CD4-positive, alpha-beta T cell treated with Interferon gamma for 1 hour (primary cell): ENCODE measurements at regions not wholly inside any gene's neighbourhood (a gene's known extent, or its start where the extent isn't known, plus 50 kb on each side); places are given as distances from the start of the nearest gene placed in this dataset.
A peak's percentile ranks its signal among the peaks of the same experiment; 100 is the strongest.
"Not testable (repeated sequence)": the region's sequence is repeated elsewhere in the genome, so short reads cannot be mapped to it uniquely, and the experiment has no call there.

ENCODE experiments used
- DNase-seq: peaks from one replicate; pipeline ENCODE4 v3.0.0-alpha.2; 2020

DNA sequence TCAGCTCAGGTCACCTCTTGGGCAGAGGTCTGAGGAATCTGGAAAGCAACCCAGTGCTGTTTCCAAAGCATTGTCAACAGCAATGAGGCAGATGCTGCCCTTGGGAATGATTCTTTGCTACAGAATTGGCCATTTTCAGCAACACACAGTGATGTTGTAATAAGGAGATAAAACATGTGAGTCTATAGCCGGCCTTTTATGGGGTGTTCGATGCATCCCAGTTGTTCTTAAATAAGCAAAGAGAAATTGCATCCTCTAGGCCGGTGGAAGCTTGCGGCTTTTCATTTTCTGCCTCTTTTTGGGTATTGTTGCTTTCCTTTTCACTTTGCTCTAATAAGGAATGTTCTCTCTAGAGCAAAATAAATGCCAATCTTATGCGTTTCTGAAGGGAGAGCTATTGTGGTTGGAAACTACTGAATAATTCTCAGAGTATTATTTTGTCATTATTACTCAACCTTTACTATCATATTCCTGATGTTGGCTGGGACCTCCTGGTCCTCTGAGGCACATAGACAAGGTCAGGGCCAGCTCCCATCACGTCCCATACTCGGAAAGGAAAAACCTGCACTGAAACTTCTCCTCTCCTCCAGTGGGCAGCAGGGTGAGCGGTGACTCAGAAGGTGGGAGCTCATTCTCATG is 214.2 kb downstream of the CDH26 start:
- no peak for DNase-seq

DNA sequence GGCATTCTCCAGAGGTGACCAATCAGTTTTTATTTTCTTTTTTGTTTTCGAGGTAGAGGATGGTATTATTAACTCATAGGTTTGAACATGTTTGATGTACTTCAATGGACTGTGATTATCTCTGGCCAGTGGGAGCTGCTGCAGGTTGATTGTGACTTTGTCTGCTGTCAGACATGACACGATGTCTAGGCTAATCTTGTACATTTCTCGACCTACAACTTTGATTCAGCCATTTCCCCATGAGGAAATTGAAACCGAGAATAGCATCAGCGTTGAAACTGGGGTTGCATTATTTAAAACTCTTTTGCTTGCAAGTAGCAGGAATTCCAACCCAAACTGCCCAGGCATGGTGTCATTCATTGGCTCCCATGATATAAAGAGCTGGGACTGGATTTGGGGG is 218.9 kb downstream of the CDH26 start:
- DNase-seq = no peak

DNA sequence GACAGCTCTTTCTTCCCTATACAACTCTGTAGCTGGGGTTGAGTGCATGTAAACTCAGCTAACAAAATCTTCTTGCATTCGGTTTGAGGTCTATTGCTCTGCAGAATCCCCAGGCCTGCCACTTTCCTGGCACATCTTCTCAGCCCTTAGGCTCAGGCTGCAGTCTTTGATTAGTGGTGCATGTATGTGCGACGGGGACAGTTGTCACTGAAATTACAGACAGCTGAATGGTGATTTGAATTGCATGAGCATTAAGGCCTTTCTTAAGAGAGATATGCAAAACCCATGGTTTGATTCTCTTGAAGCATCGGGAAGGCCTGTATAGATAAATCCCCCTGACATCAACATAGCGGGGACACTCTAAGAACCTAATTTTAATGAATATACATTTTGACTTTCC is 222.8 kb downstream of the CDH26 start:
- DNase-seq = no peak

DNA sequence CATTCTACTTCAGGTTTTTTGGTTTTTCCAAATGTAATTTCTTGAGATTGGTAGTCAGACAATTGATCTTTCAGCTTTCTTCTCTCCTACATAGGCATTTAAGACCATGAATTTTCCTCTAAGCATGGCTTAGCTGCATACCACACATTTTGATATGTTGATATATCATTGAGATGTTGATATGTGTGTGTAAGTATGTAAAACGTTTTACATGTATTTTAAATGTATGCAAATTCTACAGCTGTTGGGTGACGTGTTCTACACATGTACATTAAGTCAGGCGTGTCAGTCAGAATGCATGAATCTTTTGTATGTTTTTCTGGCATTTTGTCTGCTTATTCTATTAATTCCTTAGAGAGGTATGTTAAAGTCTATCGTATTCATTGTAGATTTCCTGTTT is 228.2 kb downstream of the CDH26 start:
- no peak for DNase-seq

DNA sequence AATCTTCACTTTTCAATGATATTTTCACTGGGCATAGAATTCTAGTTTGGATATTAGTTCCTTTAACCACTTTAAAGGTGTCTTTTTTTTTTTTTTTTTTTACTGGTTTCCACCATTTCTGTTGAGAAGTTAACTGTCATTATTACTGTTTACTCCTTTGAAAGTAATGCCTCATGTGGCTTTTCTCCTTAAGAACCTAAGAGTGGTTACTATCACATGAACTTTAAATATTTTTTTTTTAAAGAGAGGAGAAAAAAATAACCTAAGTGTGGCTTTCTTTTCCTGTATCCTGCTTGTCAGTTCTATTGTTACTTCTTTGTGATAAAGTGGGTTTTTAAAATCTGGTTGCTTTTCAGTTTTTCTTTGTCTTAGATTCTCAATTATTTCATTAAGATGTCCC is 229.5 kb downstream of the CDH26 start:
- DNase-seq = no peak

DNA sequence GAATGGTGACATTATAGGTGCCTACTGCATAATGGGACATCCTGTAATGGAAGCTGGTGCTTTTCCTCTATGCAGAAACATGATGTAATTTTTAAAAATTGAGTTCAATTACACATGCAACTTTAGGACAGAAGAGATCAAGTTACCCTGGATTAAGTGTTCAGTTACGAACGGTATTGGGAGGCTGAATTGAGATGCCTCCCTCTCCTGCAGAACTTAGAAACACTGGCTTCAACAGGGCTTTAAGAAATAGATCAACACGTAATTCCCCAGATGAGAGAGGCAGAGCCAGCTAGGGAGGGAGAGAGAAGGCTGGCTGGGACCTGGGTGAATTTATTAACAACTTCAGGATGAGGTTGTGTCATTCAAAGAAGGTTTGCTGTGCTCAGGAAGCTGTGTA is 232.8 kb downstream of the CDH26 start:
- no peak for DNase-seq

DNA sequence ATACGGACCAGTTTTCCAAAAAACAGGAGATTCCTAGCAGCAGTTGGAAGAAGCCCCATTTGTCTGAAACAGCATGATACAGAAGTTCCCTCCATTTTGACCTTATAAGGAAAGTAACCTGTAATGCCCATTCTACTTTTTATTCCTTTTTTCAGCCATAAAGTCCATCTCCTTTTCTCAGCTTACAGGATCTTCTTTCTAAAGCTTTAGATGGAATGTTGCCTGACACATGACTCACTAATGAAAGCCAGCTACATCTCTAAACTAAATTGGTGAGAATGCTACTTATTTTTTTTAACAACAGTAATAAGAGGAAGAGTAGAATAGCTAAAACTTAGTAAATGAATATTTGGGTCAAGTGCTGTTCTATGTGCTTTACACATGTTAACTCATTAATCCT is 234.1 kb downstream of the CDH26 start:
- DNase-seq = no peak

DNA sequence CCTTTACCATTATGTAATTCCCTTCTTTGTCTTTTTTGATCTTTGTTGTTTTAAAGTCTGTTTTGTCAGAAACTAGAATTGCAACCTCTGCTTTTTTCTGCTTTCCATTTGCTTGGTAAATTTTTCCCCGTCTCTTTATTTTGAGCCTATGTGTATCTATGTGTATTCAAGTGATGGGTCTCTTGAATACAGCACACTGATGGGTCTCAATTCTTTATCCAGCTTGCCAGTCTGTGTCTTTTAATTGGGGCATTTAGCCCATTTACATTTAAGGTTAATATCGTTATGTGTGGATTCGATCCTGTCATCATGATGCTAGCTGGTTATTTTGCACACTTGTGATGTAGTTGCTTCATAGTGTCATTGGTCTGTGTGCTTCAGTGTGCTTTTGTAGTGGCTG is 240.9 kb downstream of the CDH26 start:
- not testable (repeated sequence) for DNase-seq

DNA sequence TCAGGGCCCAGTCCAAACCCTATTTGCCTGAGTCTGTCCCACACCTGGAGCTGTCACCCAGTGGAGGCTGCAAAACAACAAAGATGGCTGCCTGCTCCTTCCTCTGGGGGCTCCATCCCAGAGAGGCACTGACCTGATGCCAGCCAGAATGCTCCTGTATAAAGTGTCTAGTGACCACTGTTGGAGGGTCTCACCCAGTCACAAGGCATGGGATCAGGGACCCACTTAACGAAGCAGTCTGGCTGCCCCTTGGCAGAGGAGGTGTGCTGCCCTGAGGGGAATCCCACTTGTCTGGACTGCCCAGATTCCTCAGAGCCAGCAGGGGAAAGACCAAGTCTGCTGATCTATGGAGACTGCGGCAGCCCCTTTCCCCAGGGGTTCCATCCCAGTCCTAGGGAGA is 241.6 kb downstream of the CDH26 start:
- no peak for DNase-seq

DNA sequence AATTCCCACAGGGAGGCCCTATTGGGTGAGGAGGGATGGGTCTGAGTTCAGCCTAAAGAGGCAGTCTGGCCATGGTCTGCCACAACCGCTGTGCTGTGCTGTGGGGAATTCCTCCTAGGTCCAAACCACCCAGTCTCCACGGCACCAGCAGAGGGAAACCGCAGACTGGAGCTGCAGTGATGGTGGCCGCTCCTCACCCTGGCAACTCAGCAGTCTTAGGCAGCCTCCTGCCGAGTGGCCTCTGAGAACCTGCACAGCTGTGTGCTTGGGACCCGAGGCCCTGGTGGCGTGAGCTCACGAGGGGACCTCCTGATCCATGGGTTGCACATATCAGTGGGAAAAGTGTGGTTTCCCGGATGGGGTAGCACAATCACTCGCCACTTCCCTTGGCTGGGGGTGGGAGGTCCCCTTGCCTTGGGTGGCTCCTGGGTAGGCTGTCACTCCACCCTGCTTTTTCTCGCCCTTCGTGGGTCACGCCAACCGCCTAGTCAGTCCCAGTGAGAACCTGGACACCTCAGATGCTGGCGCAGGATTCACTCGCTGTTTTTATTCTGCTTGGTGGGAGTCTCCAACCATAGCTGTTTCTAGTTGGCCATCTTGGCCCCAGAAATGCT is 242.2 kb downstream of the CDH26 start:
- DNase-seq = no peak

DNA sequence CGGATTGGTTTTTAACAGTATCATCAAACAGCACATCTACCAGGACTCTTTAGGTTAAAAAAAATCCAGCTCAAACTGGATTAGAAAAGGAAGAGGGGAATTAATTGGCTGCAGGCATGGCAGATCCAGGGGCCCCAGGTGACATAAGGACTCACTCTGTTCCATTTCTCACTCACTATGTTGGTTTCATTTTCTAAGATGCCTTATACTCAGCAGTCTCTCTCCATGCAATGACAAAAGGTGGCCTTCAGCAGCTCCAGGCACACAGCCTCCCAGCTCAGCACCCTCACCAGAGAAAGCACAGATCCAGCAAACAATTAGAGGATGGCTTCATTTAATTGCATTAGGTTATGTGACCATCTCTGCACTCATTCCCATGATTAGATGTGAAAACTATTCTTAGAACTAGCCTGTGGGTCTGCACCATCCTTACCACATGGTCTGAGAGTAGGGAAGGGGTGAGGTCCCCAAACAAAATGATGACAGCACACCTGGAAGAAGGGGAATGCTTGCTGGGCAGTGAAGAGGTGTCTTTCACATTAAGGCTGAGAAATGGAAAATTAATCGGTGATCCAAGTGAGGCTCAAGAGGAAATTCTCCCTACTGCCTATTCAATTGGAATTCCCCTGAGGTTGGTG is 243.1 kb downstream of the CDH26 start:
- no peak for DNase-seq

DNA sequence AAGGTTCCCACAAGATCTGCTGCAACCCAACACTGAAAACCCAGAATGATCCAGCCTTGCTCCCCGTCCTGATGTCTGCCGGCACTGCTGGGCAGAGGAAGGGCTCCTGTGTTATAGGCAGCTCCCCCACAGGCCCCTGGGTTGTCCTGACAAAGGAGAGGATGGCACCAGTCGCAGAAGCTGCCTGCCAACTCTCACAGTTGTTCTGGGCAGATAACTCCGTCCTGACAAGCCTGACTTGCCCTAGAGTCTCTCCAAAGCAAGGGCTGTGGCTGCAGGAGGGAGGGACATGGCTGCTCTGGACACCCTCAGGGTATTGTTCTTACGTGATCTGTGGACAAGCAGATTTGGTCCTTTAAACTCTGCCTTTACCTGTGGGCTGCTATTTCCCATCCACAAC is 243.8 kb downstream of the CDH26 start:
- no peak for DNase-seq

DNA sequence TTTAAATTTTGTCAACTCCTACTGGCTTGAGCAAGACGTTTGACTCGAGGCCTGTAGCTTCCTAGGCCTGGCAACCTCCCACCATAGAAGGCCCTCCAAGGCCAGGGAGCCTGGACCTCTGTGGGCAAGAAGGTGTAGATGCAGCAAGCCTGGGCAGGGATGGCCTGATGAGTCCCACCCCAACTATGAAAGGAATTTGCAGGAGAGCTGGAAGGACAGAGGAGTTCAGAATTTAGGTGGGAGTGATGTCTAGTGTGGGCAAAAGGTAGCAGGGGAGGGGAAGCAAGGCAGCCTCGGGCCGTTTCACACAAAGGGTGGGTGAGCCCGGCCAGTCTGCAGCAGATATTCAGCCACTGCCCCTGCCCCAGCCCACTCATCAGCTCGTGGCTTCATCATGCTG is 245.2 kb downstream of the CDH26 start:
- DNase-seq = no peak

DNA sequence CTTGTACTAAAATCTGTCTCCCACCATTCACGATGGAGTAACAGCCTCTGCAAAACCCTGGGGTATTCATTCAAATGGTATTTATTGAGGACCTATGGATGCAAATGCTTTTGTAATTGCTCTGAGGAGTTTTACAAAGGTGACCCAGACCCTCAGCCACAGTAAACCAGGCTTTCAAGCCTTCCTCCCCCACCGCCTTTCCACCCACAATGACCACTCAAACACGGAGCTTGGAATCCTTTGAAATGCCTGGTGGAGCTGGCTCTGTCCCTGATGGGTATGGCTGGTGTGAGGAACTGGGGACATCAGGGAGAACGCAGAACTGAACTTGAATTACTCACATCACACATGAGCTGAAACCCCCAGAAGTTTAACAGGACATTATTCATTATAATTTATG is 246.4 kb downstream of the CDH26 start:
- no peak for DNase-seq

DNA sequence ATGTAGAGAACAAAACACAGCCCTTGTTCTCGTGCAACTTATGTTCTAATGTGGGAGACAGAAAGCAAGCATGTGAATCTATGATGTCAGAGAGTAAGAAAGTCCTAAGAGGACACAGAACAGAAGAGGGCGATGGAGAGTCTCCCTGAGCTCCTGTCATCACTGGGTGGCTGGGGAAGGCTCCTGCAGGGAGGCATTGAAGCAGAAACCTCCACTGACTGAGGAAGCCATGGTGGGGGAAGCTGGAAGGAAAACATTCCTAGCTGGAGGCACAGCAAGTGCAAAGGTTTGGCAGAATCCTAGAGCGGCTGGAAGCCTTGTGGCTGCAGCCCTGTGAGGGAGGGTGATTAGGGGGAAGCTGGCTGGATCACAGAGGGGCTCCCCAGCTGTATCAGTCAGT is 248.0 kb downstream of the CDH26 start:
- DNase-seq = no peak

DNA sequence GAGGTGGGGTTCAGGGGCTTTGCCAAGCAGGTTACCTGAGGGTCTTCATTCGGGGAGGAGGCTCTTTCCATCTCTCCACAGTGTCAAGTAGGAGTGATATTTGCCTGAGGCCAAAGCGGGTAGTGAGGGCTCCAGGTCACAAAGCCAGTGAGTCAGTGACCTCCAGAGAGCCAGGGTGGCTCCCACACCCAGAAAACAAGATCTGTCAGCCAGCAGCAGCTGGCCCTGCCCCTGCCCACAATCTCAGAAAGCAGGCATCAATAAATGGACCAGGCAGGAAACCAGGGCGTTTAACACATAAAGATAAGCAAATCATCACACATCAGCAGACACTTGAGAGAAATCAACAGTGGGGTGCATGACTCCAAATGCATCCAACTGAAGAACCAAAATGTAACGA is 250.8 kb downstream of the CDH26 start:
- no peak for DNase-seq

DNA sequence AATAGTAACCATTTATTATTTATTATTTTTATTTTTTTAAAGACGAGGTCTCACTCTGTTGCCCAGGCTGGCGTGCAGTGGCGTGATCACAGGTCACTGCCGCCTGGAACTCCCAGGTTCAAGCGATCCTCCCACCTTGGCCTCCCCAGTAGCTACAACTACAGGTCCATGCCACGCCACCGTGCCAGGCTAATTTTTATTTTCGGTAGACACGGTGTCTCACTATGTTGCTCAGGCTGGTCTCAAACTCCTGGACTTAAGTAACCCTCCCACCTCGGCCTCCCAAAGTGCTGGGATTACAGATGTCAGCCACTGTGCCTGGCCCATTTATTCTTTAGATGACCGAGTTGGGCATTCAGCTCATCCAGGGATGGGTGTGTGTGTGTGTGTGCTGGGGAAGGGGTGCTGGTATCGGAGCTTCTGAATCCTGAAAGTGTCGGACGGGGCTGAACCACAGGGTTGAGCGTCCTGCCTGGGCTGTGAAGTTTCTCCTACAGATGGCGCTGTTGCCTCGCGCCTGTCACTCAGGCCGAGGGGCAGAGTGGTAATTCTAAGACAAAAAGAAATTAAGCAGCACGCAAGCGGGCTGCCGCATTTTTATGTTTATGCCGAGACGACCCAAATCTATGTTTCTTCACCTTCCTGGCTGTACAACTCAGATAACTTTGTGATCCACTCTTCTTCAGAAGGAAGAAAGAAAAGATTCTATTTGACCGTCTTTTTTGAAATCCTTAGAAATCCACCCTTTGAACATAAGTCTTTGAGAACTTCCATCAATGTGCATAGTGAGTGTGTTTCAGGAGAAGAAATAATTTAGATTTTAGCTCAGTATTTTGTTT is 252.8 kb downstream of the CDH26 start:
- peak; percentile 27 for DNase-seq

DNA sequence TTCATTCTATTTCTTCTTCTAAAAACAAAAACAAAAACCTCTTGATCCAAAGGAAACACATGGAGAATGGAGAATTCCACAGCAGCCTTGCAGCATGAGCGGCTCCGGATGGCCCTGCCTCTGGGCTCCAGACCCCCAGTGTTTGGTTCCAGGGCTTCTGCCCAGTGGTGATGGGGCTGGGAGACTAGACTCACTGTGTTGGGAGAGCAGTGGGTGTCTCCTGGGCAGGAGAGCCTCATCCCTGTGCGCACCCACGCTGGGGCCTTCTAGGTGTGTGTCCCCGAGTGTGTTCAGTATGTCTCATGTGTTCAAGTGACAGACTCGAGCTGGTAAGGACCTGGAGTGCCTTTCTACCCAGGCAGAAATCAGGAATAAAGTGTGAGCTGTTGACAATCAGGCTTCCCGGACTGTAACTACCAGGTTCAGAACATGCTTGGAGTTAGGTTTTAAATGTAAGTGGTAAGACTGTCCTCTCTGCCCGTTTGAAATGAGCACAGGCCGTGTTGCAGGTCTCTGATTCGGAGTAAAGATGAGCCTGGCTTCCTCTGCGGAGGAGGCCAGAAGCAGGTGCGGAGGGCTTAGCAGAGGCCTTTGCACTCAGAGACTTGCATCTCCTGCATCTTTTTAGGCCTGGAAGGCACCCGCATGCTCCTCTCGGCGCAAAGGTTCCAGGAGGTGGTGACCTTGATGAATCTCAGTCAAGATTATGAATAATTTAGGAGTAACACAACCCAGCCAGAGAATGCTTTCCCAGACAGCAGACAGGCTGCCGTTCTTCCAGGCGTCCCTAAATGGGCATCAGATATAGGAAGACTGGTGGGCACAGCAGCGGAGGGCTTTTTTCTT is 253.6 kb downstream of the CDH26 start:
- no peak for DNase-seq

DNA sequence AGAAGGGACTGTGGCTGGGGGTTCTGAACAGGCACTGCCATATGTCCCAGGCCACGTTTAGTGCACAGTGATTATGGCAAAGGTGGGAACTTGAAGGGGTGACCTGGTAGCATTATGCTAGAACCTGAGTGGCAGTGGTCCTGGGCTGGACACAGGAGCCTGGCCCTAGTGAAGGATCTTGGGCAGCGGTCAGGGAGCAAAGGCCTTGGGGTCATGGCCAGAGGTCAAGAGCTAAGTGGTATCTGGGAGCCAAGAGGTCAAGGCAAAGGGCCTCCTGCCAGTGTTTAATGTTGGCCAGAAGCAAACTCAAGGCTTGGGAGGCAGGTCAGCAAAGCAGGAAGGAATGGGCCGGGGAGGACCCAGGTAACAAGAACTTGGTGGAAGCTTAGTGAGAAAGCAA is 254.5 kb downstream of the CDH26 start:
- DNase-seq = no peak

DNA sequence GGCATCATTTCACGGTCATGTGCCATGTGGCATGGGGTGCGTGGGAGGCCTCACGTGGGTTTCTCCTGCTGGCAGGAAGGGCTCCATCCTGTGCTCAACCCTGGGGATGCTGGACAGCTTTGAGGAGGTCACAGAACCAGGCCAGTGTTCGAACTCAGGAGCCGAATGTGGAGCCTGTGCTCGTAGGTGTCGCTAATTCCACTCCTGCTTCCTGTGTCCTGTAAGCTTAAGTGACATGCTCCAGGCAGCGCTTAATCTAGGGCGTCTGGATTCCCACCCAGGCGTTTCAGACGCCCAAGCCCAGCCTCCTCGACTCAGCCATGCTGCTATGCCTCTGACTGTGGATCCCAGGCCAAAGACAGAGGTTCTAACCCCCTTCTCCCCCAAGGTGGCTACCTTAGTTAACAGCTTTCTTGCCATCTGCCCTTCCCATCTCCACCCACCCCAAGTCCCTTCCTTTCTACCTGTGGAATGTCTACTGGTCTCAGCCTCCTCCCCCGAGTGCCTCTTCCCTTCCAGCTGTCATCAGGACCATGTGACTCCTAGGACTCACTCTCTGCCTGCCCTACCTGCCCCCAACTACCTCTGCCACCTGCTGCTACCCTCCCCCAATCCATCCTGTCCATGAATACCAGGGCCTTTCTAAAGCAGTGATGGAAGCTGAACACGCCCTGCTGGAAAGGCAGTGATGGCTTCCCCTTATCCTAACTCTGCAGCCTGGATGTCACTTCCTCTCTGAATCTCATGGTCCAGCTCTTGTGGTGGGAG is 255.1 kb downstream of the CDH26 start:
- DNase-seq = no peak

DNA sequence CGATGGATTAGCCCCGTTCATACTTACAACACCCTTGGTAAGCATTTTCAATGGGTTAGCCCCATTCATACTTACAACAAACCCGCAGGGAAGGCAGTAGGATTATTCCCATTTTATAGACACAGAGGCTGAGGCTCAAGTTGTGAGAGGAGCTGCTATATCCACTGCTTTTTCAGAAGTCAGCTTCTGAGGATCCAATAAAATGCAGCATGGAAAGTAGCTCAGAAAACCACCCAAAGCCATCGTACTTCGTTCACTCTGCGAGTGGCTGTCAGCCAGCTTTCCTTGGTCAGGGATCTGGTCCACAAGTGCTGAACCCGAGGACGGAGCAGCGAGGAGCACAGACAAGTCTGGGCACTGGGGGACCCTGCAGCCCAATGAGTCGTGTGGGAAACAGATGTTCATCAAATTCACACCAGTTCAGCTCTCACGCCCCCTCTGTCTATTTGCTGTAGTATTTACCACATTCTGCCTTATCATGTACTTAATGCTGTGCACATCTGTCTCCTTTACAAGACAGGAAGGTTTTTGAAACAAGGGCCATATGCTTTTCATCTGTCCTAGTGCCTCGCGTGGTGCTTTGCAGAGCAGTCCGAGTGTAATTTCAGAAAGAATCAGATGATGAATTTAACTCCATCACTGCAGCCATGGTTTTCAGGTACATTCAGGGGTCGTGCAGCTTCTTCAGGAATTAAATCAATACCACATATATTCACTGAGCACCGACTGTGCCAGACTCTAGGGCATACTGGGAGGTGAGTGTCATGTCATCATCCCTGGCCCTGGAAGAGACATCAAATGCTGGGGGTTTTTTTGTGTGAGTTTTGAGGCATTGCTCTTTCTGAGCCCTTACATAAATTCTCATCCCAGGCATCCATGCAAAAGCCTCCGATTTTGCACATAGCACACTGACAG is 256.9 kb downstream of the CDH26 start:
- DNase-seq = no peak
